ENCODE measurements at regions not wholly inside any gene's neighbourhood (a gene's known extent, or its start where the extent isn't known, plus 50 kb on each side); places are given as distances from the start of the nearest gene placed in this dataset.

DNA sequence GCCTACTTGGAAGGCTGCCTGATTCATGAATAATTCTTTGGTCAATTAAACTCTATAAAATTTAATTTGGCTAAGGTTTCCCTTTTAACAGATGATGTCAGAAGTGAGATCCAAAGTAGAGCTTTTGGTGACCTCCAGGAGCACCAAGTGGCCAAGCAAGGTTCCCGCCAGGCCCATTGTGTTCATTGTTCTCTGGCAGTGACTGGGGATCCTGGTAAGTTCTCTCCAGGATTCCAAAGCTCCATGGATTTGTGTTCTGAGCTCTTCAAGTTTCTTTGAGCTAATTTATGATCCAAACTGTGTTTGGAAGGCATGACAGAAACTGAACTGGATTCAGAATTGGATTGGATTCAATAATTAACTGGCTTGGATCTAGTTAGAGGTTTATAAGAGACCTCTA is 72.0 kb upstream of the ALDH1L1 start:
- no peak for TF ChIP-seq EZH2 (IDR thresholded peaks at IDR 0.05; ENCODE audit: insufficient read depth, poor library complexity, severe bottlenecking)
- no peak for TF ChIP-seq EZH2phosphoT487 (IDR thresholded peaks at IDR 0.05; ENCODE audit: insufficient read depth, low read depth)

Measured in GM23248 (cell line).